ENCODE measurements at regions not wholly inside any gene's neighbourhood (a gene's known extent, or its start where the extent isn't known, plus 50 kb on each side); places are given as distances from the start of the nearest gene placed in this dataset.
"Not testable (repeated sequence)": the region's sequence is repeated elsewhere in the genome, so short reads cannot be mapped to it uniquely, and the experiment has no call there.

DNA sequence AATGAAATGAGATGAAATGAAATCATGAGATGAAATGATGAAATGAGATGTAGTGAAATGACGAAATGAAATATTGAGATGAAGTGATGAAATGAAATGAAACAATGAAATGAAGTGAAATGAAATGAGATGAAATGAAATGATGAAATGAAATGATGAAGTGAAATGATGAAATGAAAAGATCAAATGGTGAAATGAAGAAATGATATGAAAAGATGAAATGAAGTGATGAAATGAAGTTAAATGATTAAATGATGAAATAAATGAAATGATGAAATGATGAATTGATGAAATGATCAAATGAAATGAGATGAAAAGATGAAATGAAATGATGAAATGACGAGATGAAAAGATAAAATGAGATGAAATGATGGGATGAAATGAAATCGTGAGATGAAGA lies 132.3 kb upstream of the TP53TG3D start:
- H3K4me1 ChIP-seq (ENCODE audit: control insufficient read depth, insufficient read depth, low read length); H3K9me3 ChIP-seq (ENCODE audit: control insufficient read depth, insufficient read depth, low read depth, low read length); H3K4me3 ChIP-seq (ENCODE audit: low read depth in 2 of 2, low read length in 2 of 2); in situ Hi-C loops (cut with HindIII; ENCODE audit: low pct_unique_long_range_greater_than_20kb, low sequenced_read_pairs); H3K27ac ChIP-seq (ENCODE audit: low read length); ATAC-seq; H3K27me3 ChIP-seq (ENCODE audit: control insufficient read depth, insufficient read depth, low read length); CTCF ChIA-PET; BruUV-seq (replicated peaks); H3K36me3 ChIP-seq (ENCODE audit: control insufficient read depth, insufficient read depth, low read length); intact Hi-C loops (cut with micrococcal nuclease; ENCODE audit: unreplicated experiment); POLR2A ChIA-PET; DNase-seq (ENCODE audit: low read depth, low spot score): not testable (repeated sequence)

DNA sequence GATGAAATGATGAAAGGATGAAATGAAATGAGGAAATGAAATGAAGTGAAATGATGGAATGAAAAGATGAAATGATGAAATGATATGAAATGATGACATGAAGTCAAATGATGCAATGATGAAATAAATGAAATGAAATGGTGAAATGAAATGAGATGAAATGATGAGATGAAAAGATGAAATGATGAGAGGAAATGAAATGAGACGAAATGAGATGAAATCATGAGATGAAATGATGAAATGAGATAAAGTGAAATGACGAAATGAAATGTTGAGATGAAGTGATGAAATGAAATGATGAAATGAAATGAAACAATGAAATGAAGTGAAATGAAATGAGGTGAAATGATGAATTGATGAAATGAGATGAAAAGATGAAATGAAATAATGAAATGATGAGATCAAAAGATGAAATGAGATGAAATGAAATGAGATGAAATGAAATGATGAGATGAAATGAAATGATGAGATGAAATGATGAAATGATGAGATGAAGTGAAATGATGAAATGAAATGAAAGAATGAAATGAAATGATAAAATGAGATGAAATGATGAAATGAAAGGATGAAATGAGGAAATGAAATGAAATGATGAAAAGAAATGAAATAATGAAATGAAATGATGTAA lies 131.7 kb upstream of the TP53TG3D start:
- intact Hi-C loops (cut with micrococcal nuclease; ENCODE audit: unreplicated experiment); in situ Hi-C loops (cut with HindIII; ENCODE audit: low pct_unique_long_range_greater_than_20kb, low sequenced_read_pairs); DNase-seq (ENCODE audit: low read depth, low spot score); H3K4me3 ChIP-seq (ENCODE audit: low read depth in 2 of 2, low read length in 2 of 2); BruUV-seq (replicated peaks); POLR2A ChIA-PET; H3K27ac ChIP-seq (ENCODE audit: low read length); CTCF ChIA-PET; H3K9me3 ChIP-seq (ENCODE audit: control insufficient read depth, insufficient read depth, low read depth, low read length); ATAC-seq; H3K36me3 ChIP-seq (ENCODE audit: control insufficient read depth, insufficient read depth, low read length); H3K4me1 ChIP-seq (ENCODE audit: control insufficient read depth, insufficient read depth, low read length); H3K27me3 ChIP-seq (ENCODE audit: control insufficient read depth, insufficient read depth, low read length): not testable (repeated sequence)

- H3K27ac ChIP-seq (ENCODE audit: low read length); H3K9me3 ChIP-seq (ENCODE audit: control insufficient read depth, insufficient read depth, low read depth, low read length); H3K4me3 ChIP-seq (ENCODE audit: low read depth in 2 of 2, low read length in 2 of 2); H3K4me1 ChIP-seq (ENCODE audit: control insufficient read depth, insufficient read depth, low read length); DNase-seq (ENCODE audit: low read depth, low spot score); CTCF ChIA-PET; H3K27me3 ChIP-seq (ENCODE audit: control insufficient read depth, insufficient read depth, low read length); intact Hi-C loops (cut with micrococcal nuclease; ENCODE audit: unreplicated experiment); H3K36me3 ChIP-seq (ENCODE audit: control insufficient read depth, insufficient read depth, low read length); ATAC-seq; in situ Hi-C loops (cut with HindIII; ENCODE audit: low pct_unique_long_range_greater_than_20kb, low sequenced_read_pairs); BruUV-seq (replicated peaks); POLR2A ChIA-PET: not testable (repeated sequence)
Observed at GRCh38 chr16:32152434-32152833, 100.7 kb upstream of the TP53TG3D start.

DNA sequence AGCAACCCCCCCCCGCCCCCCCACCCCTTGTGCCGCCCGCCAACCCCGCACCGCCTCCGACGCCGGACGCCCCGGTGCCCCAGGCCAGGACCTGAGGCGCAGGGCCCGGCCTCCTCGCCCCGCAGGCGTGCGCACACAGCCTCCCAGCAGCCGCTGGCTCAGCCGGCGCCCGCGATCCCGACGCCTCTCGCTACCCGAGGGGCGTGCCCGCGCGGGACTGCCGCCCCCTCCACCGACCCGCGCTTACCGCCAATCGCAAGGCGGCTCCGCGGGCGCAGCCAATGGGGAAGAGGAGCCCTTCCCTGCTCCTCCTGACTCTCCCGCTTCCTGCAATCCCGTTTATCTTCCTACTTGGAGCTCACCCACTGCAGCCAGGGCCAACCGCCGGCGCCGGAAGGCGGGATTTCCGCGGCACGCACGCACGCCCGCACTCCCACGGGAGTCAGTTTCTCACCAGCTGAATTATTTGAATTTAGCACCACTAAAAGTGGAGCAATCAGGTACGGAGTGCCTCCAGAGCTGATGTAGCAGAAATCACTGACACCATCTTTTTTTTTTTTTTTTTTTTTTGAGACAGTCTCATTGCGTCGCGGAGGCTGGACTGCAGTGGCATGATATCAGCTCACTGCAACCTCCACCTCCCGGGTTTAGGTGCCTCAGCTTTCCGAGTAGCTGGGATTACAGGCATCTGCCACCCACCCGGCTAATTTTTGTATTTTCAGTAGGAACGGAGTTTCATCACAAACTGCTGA lies 65.0 kb upstream of the TP53TG3D start:
- H3K27ac ChIP-seq (ENCODE audit: low read length); H3K36me3 ChIP-seq (ENCODE audit: control insufficient read depth, insufficient read depth, low read length); POLR2A ChIA-PET; H3K4me3 ChIP-seq (ENCODE audit: low read depth in 2 of 2, low read length in 2 of 2); CTCF ChIA-PET; BruUV-seq (replicated peaks); intact Hi-C loops (cut with micrococcal nuclease; ENCODE audit: unreplicated experiment); in situ Hi-C loops (cut with HindIII; ENCODE audit: low pct_unique_long_range_greater_than_20kb, low sequenced_read_pairs); H3K27me3 ChIP-seq (ENCODE audit: control insufficient read depth, insufficient read depth, low read length); H3K4me1 ChIP-seq (ENCODE audit: control insufficient read depth, insufficient read depth, low read length); DNase-seq (ENCODE audit: low read depth, low spot score); H3K9me3 ChIP-seq (ENCODE audit: control insufficient read depth, insufficient read depth, low read depth, low read length): not testable (repeated sequence)
- peak; percentile 98 for ATAC-seq

GRCh38 chr16:32202585-32202984 lies 50.5 kb upstream of the TP53TG3D start:
- H3K27ac ChIP-seq (ENCODE audit: low read length); H3K36me3 ChIP-seq (ENCODE audit: control insufficient read depth, insufficient read depth, low read length); BruUV-seq (replicated peaks); ATAC-seq; CTCF ChIA-PET; POLR2A ChIA-PET; H3K4me3 ChIP-seq (ENCODE audit: low read depth in 2 of 2, low read length in 2 of 2); in situ Hi-C loops (cut with HindIII; ENCODE audit: low pct_unique_long_range_greater_than_20kb, low sequenced_read_pairs); intact Hi-C loops (cut with micrococcal nuclease; ENCODE audit: unreplicated experiment); DNase-seq (ENCODE audit: low read depth, low spot score); H3K4me1 ChIP-seq (ENCODE audit: control insufficient read depth, insufficient read depth, low read length); H3K27me3 ChIP-seq (ENCODE audit: control insufficient read depth, insufficient read depth, low read length); H3K9me3 ChIP-seq (ENCODE audit: control insufficient read depth, insufficient read depth, low read depth, low read length): not testable (repeated sequence)
